ENCODE measurements at regions not wholly inside any gene's neighbourhood (a gene's known extent, or its start where the extent isn't known, plus 50 kb on each side); places are given as distances from the start of the nearest gene placed in this dataset.

DNA sequence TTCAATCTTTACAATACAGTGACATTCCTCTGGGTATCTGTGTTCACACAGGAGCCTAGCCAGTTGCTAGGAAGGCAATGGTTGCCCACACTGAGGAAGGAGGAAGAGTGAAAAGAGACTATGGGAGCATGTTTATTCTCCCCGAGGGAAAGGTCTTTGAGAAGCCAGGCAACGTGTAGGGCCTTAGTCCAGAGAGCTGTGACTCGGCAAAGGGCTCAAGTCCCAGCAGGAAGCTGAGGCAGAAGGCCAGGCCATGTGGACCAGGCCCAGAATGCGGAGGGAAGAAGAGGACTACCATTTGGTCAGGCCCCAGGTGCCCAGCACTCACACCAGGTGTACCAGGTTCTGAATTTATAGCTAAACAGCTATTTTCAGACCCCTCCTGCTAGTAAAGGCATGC lies 136.6 kb upstream of the DMAC1 start:
- Histone ChIP-seq H3K4me3 (no peak overlapping the region), H3K9me3 (no peaks in the 10 kb centered on the region), H3K4me1 (no peaks in the 10 kb centered on the region), H3K27me3 (no peaks in the 10 kb centered on the region), H3K27ac (no peak overlapping the region), H3K36me3 (no peaks in the 10 kb centered on the region)
- WGBS, 2 donors: 60 to 62% methylated on average over 4 of the region's 4 CpGs
- intact Hi-C loops (cut with DNase I): no loop called here
- TF ChIP-seq, protein P1, sequence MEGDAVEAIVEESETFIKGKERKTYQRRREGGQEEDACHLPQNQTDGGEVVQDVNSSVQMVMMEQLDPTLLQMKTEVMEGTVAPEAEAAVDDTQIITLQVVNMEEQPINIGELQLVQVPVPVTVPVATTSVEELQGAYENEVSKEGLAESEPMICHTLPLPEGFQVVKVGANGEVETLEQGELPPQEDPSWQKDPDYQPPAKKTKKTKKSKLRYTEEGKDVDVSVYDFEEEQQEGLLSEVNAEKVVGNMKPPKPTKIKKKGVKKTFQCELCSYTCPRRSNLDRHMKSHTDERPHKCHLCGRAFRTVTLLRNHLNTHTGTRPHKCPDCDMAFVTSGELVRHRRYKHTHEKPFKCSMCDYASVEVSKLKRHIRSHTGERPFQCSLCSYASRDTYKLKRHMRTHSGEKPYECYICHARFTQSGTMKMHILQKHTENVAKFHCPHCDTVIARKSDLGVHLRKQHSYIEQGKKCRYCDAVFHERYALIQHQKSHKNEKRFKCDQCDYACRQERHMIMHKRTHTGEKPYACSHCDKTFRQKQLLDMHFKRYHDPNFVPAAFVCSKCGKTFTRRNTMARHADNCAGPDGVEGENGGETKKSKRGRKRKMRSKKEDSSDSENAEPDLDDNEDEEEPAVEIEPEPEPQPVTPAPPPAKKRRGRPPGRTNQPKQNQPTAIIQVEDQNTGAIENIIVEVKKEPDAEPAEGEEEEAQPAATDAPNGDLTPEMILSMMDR (IDR thresholded peaks at IDR 0.05): no peak
- ATAC-seq (no peak), DNase-seq (no peak), FAIRE-seq (no peak)

DNA sequence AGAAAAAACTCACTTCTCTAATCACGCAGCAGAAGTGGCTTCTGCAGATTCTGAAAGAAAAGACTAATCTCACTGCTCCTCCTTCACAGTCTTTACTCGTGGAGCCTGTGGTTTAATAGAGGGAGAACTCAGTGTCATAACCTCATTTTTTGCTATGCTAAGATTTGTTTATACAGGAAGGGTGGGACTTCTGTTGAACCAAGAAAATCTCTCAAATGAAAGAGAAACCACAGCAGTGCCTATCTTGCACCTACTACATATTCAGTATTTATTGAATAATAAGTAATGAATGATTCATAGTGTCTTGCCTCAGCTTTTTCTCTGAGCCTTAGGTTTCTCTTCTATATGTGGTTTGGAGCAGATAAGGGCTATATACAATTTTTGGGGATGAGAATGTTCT lies 136.1 kb upstream of the DMAC1 start:
- H3K27ac ChIP-seq: no peak overlapping the region
- H3K27me3 ChIP-seq: no peaks in the 10 kb centered on the region
- peak in 1 of 4 donors; percentile 45 for ATAC-seq
- no peaks in the 10 kb centered on the region for H3K9me3 ChIP-seq
- intact Hi-C loops (cut with DNase I): no loop called here
- no peak overlapping the region for H3K4me3 ChIP-seq
- no peaks in the 10 kb centered on the region for H3K4me1 ChIP-seq
- no peaks in the 10 kb centered on the region for H3K36me3 ChIP-seq
- WGBS, 2 donors: 46 to 51% methylated on average over 2 of the region's 2 CpGs
- FAIRE-seq: no peak
- no peak for DNase-seq
- TF ChIP-seq, protein P1 (IDR thresholded peaks at IDR 0.05): no peak

DNA sequence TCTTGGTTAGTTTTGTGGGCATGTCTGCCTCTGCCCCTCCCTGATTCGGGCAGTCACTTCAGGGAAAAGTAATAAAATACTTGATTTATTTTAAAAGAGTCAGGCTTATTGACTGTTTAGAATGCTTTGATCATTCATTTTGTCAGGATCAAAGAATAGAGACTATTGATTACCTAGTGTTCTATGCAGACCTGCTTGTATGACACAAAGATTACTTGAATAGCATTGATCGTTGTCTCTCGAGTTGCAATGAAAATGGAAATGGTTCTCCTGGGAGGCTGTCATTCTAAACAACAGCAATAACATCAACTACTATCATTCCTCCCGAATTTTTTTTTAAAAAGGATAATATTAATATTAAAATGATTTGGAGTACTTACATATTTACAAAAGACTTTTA lies 133.2 kb upstream of the DMAC1 start:
- no peaks in the 10 kb centered on the region for H3K36me3 ChIP-seq
- no peaks in the 10 kb centered on the region for H3K27me3 ChIP-seq
- DNase-seq: no peak
- TF ChIP-seq, protein P1 (IDR thresholded peaks at IDR 0.05): no peak
- WGBS, 2 donors: 34 to 42% methylated on average over 4 of the region's 4 CpGs
- no peaks in the 10 kb centered on the region for H3K4me1 ChIP-seq
- ATAC-seq: no peak
- H3K4me3 ChIP-seq: no peak overlapping the region
- no peak overlapping the region for H3K27ac ChIP-seq
- H3K9me3 ChIP-seq: no peaks in the 10 kb centered on the region
- intact Hi-C loops (cut with DNase I): no loop called here
- no peak for FAIRE-seq

DNA sequence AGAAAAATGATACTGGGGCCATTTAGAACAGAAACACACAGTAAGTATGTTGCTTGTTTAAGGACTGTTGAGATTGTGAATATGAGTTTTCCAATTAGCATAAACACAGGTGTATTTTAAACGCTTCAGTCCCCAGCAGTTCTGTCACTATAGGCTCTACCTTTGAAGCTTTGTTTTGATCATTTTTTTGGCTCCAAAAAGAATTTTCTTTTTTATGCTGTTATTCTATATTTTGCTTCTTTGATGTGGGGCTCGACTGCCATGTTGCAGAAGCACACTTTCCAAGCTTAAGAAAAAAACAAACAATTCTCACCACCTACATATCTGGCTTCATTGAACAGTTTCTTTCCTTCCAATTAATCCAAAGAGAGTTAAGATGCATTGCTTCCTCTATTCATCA lies 131.0 kb upstream of the DMAC1 start:
- 51 to 69% methylated on average over 2 of the region's 2 CpGs for WGBS, 2 donors
- no peak for DNase-seq
- Histone ChIP-seq H3K4me1 (no peaks in the 10 kb centered on the region), H3K36me3 (no peaks in the 10 kb centered on the region), H3K4me3 (no peak overlapping the region), H3K9me3 (no peaks in the 10 kb centered on the region), H3K27ac (no peak overlapping the region), H3K27me3 (no peaks in the 10 kb centered on the region)
- FAIRE-seq: no peak
- intact Hi-C loops (cut with DNase I): no loop called here
- ATAC-seq: no peak
- TF ChIP-seq, protein P1 (IDR thresholded peaks at IDR 0.05): no peak

DNA sequence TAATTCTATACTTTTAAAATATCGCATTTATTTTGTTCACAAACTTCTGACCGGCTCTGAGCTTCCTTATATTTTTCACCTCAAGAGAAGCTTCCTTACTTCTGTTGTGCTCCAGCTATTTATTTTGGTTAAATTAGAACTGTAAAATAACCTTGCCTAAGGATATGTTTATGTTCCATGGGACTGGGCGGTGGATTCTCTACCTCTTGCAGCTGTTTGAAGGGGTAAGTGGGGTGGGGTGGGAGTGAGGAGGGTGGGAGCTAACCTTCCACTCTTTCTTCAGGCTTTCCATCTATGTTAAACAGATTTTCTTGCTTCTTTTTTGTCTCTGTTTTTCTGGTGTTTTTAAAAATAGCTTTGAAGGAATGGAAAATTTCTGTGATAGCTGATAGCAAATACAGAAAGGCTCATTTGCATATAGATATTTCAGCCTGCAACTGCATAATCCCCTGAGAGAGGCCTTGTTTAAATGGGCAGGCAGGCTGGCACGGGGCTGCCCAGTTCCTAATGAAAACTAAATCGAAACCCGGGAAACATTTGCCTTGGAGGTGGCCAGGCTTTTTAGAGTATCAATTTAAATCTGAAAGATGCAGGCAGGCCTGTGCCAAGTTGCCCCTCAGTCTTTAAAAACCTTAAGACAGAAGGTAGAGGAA lies 122.1 kb upstream of the DMAC1 start:
- no peaks in the 10 kb centered on the region for H3K4me1 ChIP-seq
- no peaks in the 10 kb centered on the region for H3K9me3 ChIP-seq
- DNase-seq (no peak), ATAC-seq (no peak), FAIRE-seq (no peak)
- no peak overlapping the region for H3K27ac ChIP-seq
- H3K36me3 ChIP-seq: no peaks in the 10 kb centered on the region
- no peak overlapping the region for H3K4me3 ChIP-seq
- TF ChIP-seq, protein P1 (IDR thresholded peaks at IDR 0.05): no peak
- no peaks in the 10 kb centered on the region for H3K27me3 ChIP-seq
- WGBS, 2 donors: 60 to 70% methylated on average over 6 of the region's 6 CpGs
- intact Hi-C loops (cut with DNase I): no loop called here

All from pancreas (tissue), 10 donors.